ENCODE measurements at regions not wholly inside any gene's neighbourhood (a gene's known extent, or its start where the extent isn't known, plus 50 kb on each side); places are given as distances from the start of the nearest gene placed in this dataset.

- TF ChIP-seq SP1 (IDR thresholded peaks at IDR 0.05): no peak
- no peak for TF ChIP-seq ZNF384 (IDR thresholded peaks at IDR 0.05)
- TF ChIP-seq SUZ12 (IDR thresholded peaks at IDR 0.05): no peak
- TF ChIP-seq FOXA1 (IDR thresholded peaks at IDR 0.05): no peak
- TF ChIP-seq FOXM1 (IDR thresholded peaks at IDR 0.05; ENCODE audit: borderline replicate concordance): no peak
- no peak for TF ChIP-seq HDGF (IDR thresholded peaks at IDR 0.05; ENCODE audit: borderline replicate concordance)
These were observed 250.7 kb upstream of the GATB start for GRCh38 chr4:152011469-152011868.
